ENCODE measurements at regions not wholly inside any gene's neighbourhood (a gene's known extent, or its start where the extent isn't known, plus 50 kb on each side); places are given as distances from the start of the nearest gene placed in this dataset.

- no peaks in the 10 kb centered on the region for H3K36me3 ChIP-seq (ENCODE audit: control insufficient read depth, insufficient read depth, low read length)
- H2AFZ ChIP-seq: no peak overlapping the region
- H3K4me3 ChIP-seq (ENCODE audit: low read depth, low read length): no peak overlapping the region
- no peak overlapping the region for H3K4me2 ChIP-seq (ENCODE audit: low read length)
- H3K4me1 ChIP-seq: no peaks in the 10 kb centered on the region
- no peak overlapping the region for H3K27ac ChIP-seq
- H3K27me3 ChIP-seq (ENCODE audit: control insufficient read depth, insufficient read depth, low read length): no peaks in the 10 kb centered on the region
- no peaks in the 10 kb centered on the region for H3K79me2 ChIP-seq
- no peaks in the 10 kb centered on the region for H3K9me3 ChIP-seq (ENCODE audit: control insufficient read depth, low read length)
- TF ChIP-seq CTCF (IDR thresholded peaks at IDR 0.05): no peak
- no peak overlapping the region for H3K9ac ChIP-seq
These were observed 248.2 kb downstream of the DLL1 start for GRCh38 chr6:170042596-170043118.

- Histone ChIP-seq H2AFZ (no peak overlapping the region), H3K9ac (no peak overlapping the region), H3K9me3 (ENCODE audit: control insufficient read depth, low read length) (no peaks in the 10 kb centered on the region), H3K36me3 (ENCODE audit: control insufficient read depth, insufficient read depth, low read length) (no peaks in the 10 kb centered on the region), H3K27ac (no peak overlapping the region), H3K27me3 (ENCODE audit: control insufficient read depth, insufficient read depth, low read length) (no peaks in the 10 kb centered on the region), H3K79me2 (no peaks in the 10 kb centered on the region), H3K4me1 (no peaks in the 10 kb centered on the region), H3K4me3 (ENCODE audit: low read depth, low read length) (no peak overlapping the region), H3K4me2 (ENCODE audit: low read length) (no peak overlapping the region)
- no peak for TF ChIP-seq CTCF (IDR thresholded peaks at IDR 0.05)
These were observed 248.8 kb downstream of the DLL1 start for GRCh38 chr6:170042123-170042522.

GRCh38 chr6:170041526-170041925, 249.4 kb downstream of the DLL1 start:
- no peaks in the 10 kb centered on the region for H3K9me3 ChIP-seq (ENCODE audit: control insufficient read depth, low read length)
- no peaks in the 10 kb centered on the region for H3K36me3 ChIP-seq (ENCODE audit: control insufficient read depth, insufficient read depth, low read length)
- no peak overlapping the region for H3K9ac ChIP-seq
- no peak overlapping the region for H3K27ac ChIP-seq
- H2AFZ ChIP-seq: no peak overlapping the region
- no peaks in the 10 kb centered on the region for H3K79me2 ChIP-seq
- H3K27me3 ChIP-seq (ENCODE audit: control insufficient read depth, insufficient read depth, low read length): no peaks in the 10 kb centered on the region
- H3K4me3 ChIP-seq (ENCODE audit: low read depth, low read length): no peak overlapping the region
- H3K4me1 ChIP-seq: no peaks in the 10 kb centered on the region
- no peak overlapping the region for H3K4me2 ChIP-seq (ENCODE audit: low read length)
- TF ChIP-seq CTCF (IDR thresholded peaks at IDR 0.05): no peak

- TF ChIP-seq CTCF (IDR thresholded peaks at IDR 0.05): no peak
- Histone ChIP-seq H3K27ac (no peak overlapping the region), H2AFZ (no peak overlapping the region)
These were observed 250.0 kb downstream of the DLL1 start for GRCh38 chr6:170040906-170041305.

GRCh38 chr6:170040115-170040500, 250.8 kb downstream of the DLL1 start:
- H2AFZ ChIP-seq: no peak overlapping the region
- H3K4me3 ChIP-seq (ENCODE audit: low read depth, low read length): no peak overlapping the region
- no peak overlapping the region for H3K27ac ChIP-seq
- no peak for TF ChIP-seq CTCF (IDR thresholded peaks at IDR 0.05)
- no peaks in the 10 kb centered on the region for H3K4me1 ChIP-seq
- no peaks in the 10 kb centered on the region for H3K9me3 ChIP-seq (ENCODE audit: control insufficient read depth, low read length)
- H3K36me3 ChIP-seq (ENCODE audit: control insufficient read depth, insufficient read depth, low read length): no peaks in the 10 kb centered on the region
- no peak overlapping the region for H3K4me2 ChIP-seq (ENCODE audit: low read length)
- no peaks in the 10 kb centered on the region for H3K79me2 ChIP-seq
- no peak overlapping the region for H3K9ac ChIP-seq
- H3K27me3 ChIP-seq (ENCODE audit: control insufficient read depth, insufficient read depth, low read length): no peaks in the 10 kb centered on the region

More at GRCh38 chr6:170040906-170041305, 250.0 kb downstream of the DLL1 start:
- Histone ChIP-seq H3K9me3 (ENCODE audit: control insufficient read depth, low read length) (no peaks in the 10 kb centered on the region), H3K4me1 (no peaks in the 10 kb centered on the region), H3K9ac (no peak overlapping the region), H3K79me2 (no peaks in the 10 kb centered on the region), H3K36me3 (ENCODE audit: control insufficient read depth, insufficient read depth, low read length) (no peaks in the 10 kb centered on the region), H3K27me3 (ENCODE audit: control insufficient read depth, insufficient read depth, low read length) (no peaks in the 10 kb centered on the region), H3K4me2 (ENCODE audit: low read length) (no peak overlapping the region), H3K4me3 (ENCODE audit: low read depth, low read length) (no peak overlapping the region)
